H9 (cell line): ENCODE measurements at regions not wholly inside any gene's neighbourhood (a gene's known extent, or its start where the extent isn't known, plus 50 kb on each side); places are given as distances from the start of the nearest gene placed in this dataset.

Experiments
- DNase-seq: peaks from one replicate; pipeline ENCODE4 v3.0.0-alpha.2; 2017
- H2AFZ ChIP-seq: one replicate; pipeline ENCODE4 v1.6.1; 2013; ENCODE audit warnings: mild to moderate bottlenecking, low read length, control low read depth, moderate library complexity
- H2AK5ac ChIP-seq: 2 replicates; pipeline ENCODE4 v1.6.1; 2013; ENCODE audit warnings: low read length, control low read depth, mixed read lengths; ENCODE audit not compliant: insufficient read length
- H2BK120ac ChIP-seq: one replicate; pipeline ENCODE4 v1.6.1; 2013; ENCODE audit warnings: low read depth, mild to moderate bottlenecking, low read length, control low read depth, inconsistent platforms; ENCODE audit not compliant: poor library complexity, severe bottlenecking
- H2BK12ac ChIP-seq: 2 replicates; pipeline ENCODE4 v1.6.1; 2013; ENCODE audit warnings: low read length, control low read depth, mixed read lengths, low read depth; ENCODE audit not compliant: insufficient read length
- H2BK15ac ChIP-seq: 2 replicates; pipeline ENCODE4 v1.6.1; 2013; ENCODE audit warnings: low read depth, low read length, control low read depth
- H2BK20ac ChIP-seq: one replicate; pipeline ENCODE4 v1.6.1; 2013; ENCODE audit warnings: low read depth, mild to moderate bottlenecking, low read length, control low read depth, inconsistent platforms; ENCODE audit not compliant: poor library complexity, severe bottlenecking
- H2BK5ac ChIP-seq: 2 replicates; pipeline ENCODE4 v1.6.1; 2013; ENCODE audit warnings: low read length, control low read depth, mixed read lengths; ENCODE audit not compliant: insufficient read length
- H3K14ac ChIP-seq: 2 replicates; pipeline ENCODE4 v1.6.1; 2013; ENCODE audit warnings: low read length, control low read depth; ENCODE audit not compliant: insufficient read depth
- H3K18ac ChIP-seq: 2 replicates; pipeline ENCODE4 v1.6.1; 2013; ENCODE audit warnings: low read depth, mild to moderate bottlenecking, mixed read lengths, low read length, control low read depth; ENCODE audit not compliant: insufficient read length
- H3K23ac ChIP-seq: 2 replicates; pipeline ENCODE4 v1.6.1; 2013; ENCODE audit warnings: low read length, control low read depth, mixed read lengths, low read depth; ENCODE audit not compliant: insufficient read length
- H3K23me2 ChIP-seq: 2 replicates; pipeline ENCODE4 v1.6.1; 2013; ENCODE audit warnings: low read depth, mild to moderate bottlenecking, mixed read lengths, low read length, control low read depth; ENCODE audit not compliant: insufficient read length, poor library complexity, severe bottlenecking
- H3K27ac ChIP-seq: 2 replicates; pipeline ENCODE4 v1.5.1; 2013; ENCODE audit warnings: low read length, control low read depth, mixed read lengths, low read depth; ENCODE audit not compliant: insufficient read length
- H3K27me3 ChIP-seq: 2 replicates; pipeline ENCODE4 v1.6.1; 2013; ENCODE audit warnings: low read length, control low read depth, inconsistent platforms; ENCODE audit not compliant: insufficient read depth
- H3K4ac ChIP-seq: 2 replicates; pipeline ENCODE4 v1.6.1; 2013; ENCODE audit warnings: low read depth, mild to moderate bottlenecking, control low read depth, inconsistent platforms, low read length, moderate library complexity
- H3K4me1 ChIP-seq: 2 replicates; pipeline ENCODE4 v1.6.1; 2013; ENCODE audit warnings: low read length, control low read depth, inconsistent platforms; ENCODE audit not compliant: insufficient read depth
- H3K4me2 ChIP-seq: 2 replicates; pipeline ENCODE4 v1.6.1; 2013; ENCODE audit warnings: low read length, control low read depth, mixed read lengths; ENCODE audit not compliant: insufficient read length, insufficient read depth
- H3K56ac ChIP-seq: 2 replicates; pipeline ENCODE4 v1.6.1; 2013; ENCODE audit warnings: low read depth, mild to moderate bottlenecking, mixed read lengths, low read length, control low read depth; ENCODE audit not compliant: insufficient read length
- H3K79me1 ChIP-seq: 2 replicates; pipeline ENCODE4 v1.6.1; 2013; ENCODE audit warnings: low read depth, mild to moderate bottlenecking, moderate library complexity, low read length, control low read depth, inconsistent platforms; ENCODE audit not compliant: insufficient read depth, poor library complexity, severe bottlenecking
- H3K79me2 ChIP-seq: 2 replicates; pipeline ENCODE4 v1.6.1; 2013; ENCODE audit warnings: low read length, control low read depth, inconsistent platforms; ENCODE audit not compliant: insufficient read depth
- H3K9ac ChIP-seq: 2 replicates; pipeline ENCODE4 v1.6.1; 2013; ENCODE audit warnings: low read length, control low read depth, mixed read lengths; ENCODE audit not compliant: insufficient read length; ENCODE audit errors: extremely low read depth
- H3K9me3 ChIP-seq: one replicate; pipeline ENCODE4 v1.6.1; 2013; ENCODE audit warnings: low read depth, low read length, inconsistent platforms; ENCODE audit not compliant: control insufficient read depth
- H3T11ph ChIP-seq: one replicate; pipeline ENCODE4 v1.6.1; 2013; ENCODE audit warnings: mild to moderate bottlenecking, low read length, control low read depth, inconsistent platforms
- H4K20me1 ChIP-seq: one replicate; pipeline ENCODE4 v1.6.1; 2013; ENCODE audit not compliant: control insufficient read depth, insufficient read length, insufficient read depth
- H4K5ac ChIP-seq: 2 replicates; pipeline ENCODE4 v1.6.1; 2013; ENCODE audit warnings: low read depth, mild to moderate bottlenecking, mixed read lengths, low read length, control low read depth; ENCODE audit not compliant: insufficient read length
- H4K8ac ChIP-seq: replicated peaks from 2 replicates; pipeline ENCODE4 v1.6.1; 2013; ENCODE audit warnings: low read length, control low read depth, mixed read lengths, low read depth; ENCODE audit not compliant: insufficient read length
- H4K91ac ChIP-seq: 2 replicates; pipeline ENCODE4 v1.6.1; 2013; ENCODE audit warnings: low read depth, mild to moderate bottlenecking, moderate library complexity, mixed read lengths, low read length, control low read depth; ENCODE audit not compliant: insufficient read length
- H3K27ac Mint-ChIP-seq, 3 experiments: 2 replicates in 2 of 3; 3 replicates in 1 of 3; pipeline ENCODE4 v1.8.0; 2020 to 2021; ENCODE audit warnings: mixed read lengths in 3 of 3, mild to moderate bottlenecking in 1 of 3, moderate library complexity in 1 of 3
- H3K27me3 Mint-ChIP-seq: 2 replicates; pipeline ENCODE4 v1.8.0; 2021; ENCODE audit warnings: low read depth, mild to moderate bottlenecking, moderate library complexity, mixed read lengths
- H3K36me3 Mint-ChIP-seq, 3 experiments: 2 replicates in 2 of 3; 3 replicates in 1 of 3; pipeline ENCODE4 v1.8.0; 2020 to 2021; ENCODE audit warnings: low read depth in 3 of 3, mixed read lengths in 3 of 3; ENCODE audit not compliant: insufficient read depth in 1 of 3
- H3K4me1 Mint-ChIP-seq, 2 experiments: 2 replicates each; pipeline ENCODE4 v1.8.0; 2020; ENCODE audit warnings: mixed read lengths in 2 of 2
- H3K4me3 Mint-ChIP-seq, 2 experiments: 2 replicates in 1 of 2; 3 replicates in 1 of 2; pipeline ENCODE4 v1.8.0; 2020 to 2021; ENCODE audit warnings: mild to moderate bottlenecking in 2 of 2, mixed read lengths in 2 of 2, moderate library complexity in 1 of 2
- H3K9me3 Mint-ChIP-seq, 2 experiments: 2 replicates in 1 of 2; 3 replicates in 1 of 2; pipeline ENCODE4 v1.8.0; 2020; ENCODE audit warnings: mild to moderate bottlenecking in 2 of 2, mixed read lengths in 2 of 2, moderate library complexity in 1 of 2
- CTCF ChIP-seq: fragments of 200-600 bp; sonication (generic); conservative IDR thresholded peaks from 3 replicates; pipeline ENCODE4 v1.8.0; 2021; ENCODE audit warnings: antibody characterized with exemption, mild to moderate bottlenecking
- WGBS: extraction: QIAGEN DNeasy Blood & Tissue Kit; methylation state at CpG from one replicate; pipeline ENCODE4 v1.1.7; 2013; ENCODE audit warnings: missing lambda C conversion rate, low lambda C conversion rate, mixed read lengths; ENCODE audit not compliant: insufficient read length; ENCODE audit errors: extremely low coverage; 5-methylcytosine and 5-hydroxymethylcytosine counted together

GRCh38 chr5:167649471-167649870 lies 642.0 kb upstream of the WWC1 start:
- H2BK120ac ChIP-seq = no peak overlapping the region
- DNase-seq = no peak
- H3K4me1 Mint-ChIP-seq = no peaks in the 10 kb centered on the region
- no peak overlapping the region for H2AFZ ChIP-seq
- TF ChIP-seq CTCF = no peak
- no peaks in the 10 kb centered on the region for H3K36me3 Mint-ChIP-seq
- no peak overlapping the region for H3K4me2 ChIP-seq
- H3K27ac ChIP-seq = no peak overlapping the region
- no peak overlapping the region for H2BK12ac ChIP-seq
- H3K9me3 Mint-ChIP-seq = no peaks in the 10 kb centered on the region
- H3K9ac ChIP-seq = no peak overlapping the region
- H3K27ac Mint-ChIP-seq = no peak overlapping the region
- no peak overlapping the region for H2BK20ac ChIP-seq
- H3K4me3 Mint-ChIP-seq = no peak overlapping the region
- no peak overlapping the region for H4K8ac ChIP-seq
- no peak overlapping the region for H3K18ac ChIP-seq
- no peaks in the 10 kb centered on the region for H3K27me3 ChIP-seq
- no peak overlapping the region for H2BK5ac ChIP-seq
- H4K5ac ChIP-seq = no peak overlapping the region
- no peak overlapping the region for H2BK15ac ChIP-seq
- H4K91ac ChIP-seq = no peak overlapping the region
- no peaks in the 10 kb centered on the region for H3K4me1 ChIP-seq
- no peak overlapping the region for H3K56ac ChIP-seq
- H3K23me2 ChIP-seq = no peaks in the 10 kb centered on the region
- H3T11ph ChIP-seq = no peak overlapping the region
- no peaks in the 10 kb centered on the region for H3K9me3 ChIP-seq
- no peaks in the 10 kb centered on the region for H3K27me3 Mint-ChIP-seq
- no peaks in the 10 kb centered on the region for H3K79me2 ChIP-seq
- no CpG with 5 or more reads among the region's 1 CpG for WGBS
- H3K4ac ChIP-seq = no peak overlapping the region
- no peak overlapping the region for H2AK5ac ChIP-seq
- H3K79me1 ChIP-seq = no peaks in the 10 kb centered on the region
- H3K14ac ChIP-seq = no peak overlapping the region
- no peak overlapping the region for H3K23ac ChIP-seq
- H4K20me1 ChIP-seq = no peaks in the 10 kb centered on the region
